Loucy (cell line): ENCODE measurements at regions not wholly inside any gene's neighbourhood (a gene's known extent, or its start where the extent isn't known, plus 50 kb on each side); places are given as distances from the start of the nearest gene placed in this dataset.

ENCODE experiments used
- EZH2phosphoT487 ChIP-seq: fragments of 200-600 bp; IDR thresholded peaks from 2 replicates; pipeline ENCODE4 v1.6.1; 2018; ENCODE audit warnings: antibody characterized with exemption, mild to moderate bottlenecking, moderate library complexity, borderline replicate concordance
- TF ChIP-seq, protein P1 (sequence below): fragments of 200-600 bp; sonication (generic); conservative IDR thresholded peaks from 2 replicates; pipeline ENCODE4 v1.5.1; 2014; ENCODE audit warnings: mild to moderate bottlenecking, antibody characterized with exemption, low read length

- TF ChIP-seq, protein P1, sequence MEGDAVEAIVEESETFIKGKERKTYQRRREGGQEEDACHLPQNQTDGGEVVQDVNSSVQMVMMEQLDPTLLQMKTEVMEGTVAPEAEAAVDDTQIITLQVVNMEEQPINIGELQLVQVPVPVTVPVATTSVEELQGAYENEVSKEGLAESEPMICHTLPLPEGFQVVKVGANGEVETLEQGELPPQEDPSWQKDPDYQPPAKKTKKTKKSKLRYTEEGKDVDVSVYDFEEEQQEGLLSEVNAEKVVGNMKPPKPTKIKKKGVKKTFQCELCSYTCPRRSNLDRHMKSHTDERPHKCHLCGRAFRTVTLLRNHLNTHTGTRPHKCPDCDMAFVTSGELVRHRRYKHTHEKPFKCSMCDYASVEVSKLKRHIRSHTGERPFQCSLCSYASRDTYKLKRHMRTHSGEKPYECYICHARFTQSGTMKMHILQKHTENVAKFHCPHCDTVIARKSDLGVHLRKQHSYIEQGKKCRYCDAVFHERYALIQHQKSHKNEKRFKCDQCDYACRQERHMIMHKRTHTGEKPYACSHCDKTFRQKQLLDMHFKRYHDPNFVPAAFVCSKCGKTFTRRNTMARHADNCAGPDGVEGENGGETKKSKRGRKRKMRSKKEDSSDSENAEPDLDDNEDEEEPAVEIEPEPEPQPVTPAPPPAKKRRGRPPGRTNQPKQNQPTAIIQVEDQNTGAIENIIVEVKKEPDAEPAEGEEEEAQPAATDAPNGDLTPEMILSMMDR: no peak
- TF ChIP-seq EZH2phosphoT487: no peak
Observed at GRCh38 chr5:25891691-25892090, 1146.7 kb downstream of the CDH9 start.
